HepG2 (cell line): ENCODE measurements at regions not wholly inside any gene's neighbourhood (a gene's known extent, or its start where the extent isn't known, plus 50 kb on each side); places are given as distances from the start of the nearest gene placed in this dataset.

Experiments used
- ATAC-seq: fragments of 200-7000 bp; cut with Tn5 transposase; 3 replicates; pipeline ENCODE4 v1.9.1; 2020; ENCODE audit warnings: mild to moderate bottlenecking, moderate library complexity
- BruUV-seq: library from RNA; stranded (reverse); fragments of 400-500 nt; replicated peaks from 2 replicates; lab custom pipeline; 2021; lab: Mats Ljungman, UMichigan
- CTCF ChIA-PET: fragments of 300-600 bp; formaldehyde crosslinking; extraction: SDS; loops from one replicate; lab custom pipeline; 2021; ENCODE audit warnings: low total read pairs, inconsistent platforms, low intra/inter-chr PET ratio; lab: Yijun Ruan, JAX
- POLR2A ChIA-PET: fragments of 350-600 bp; sonication (Branson Sonifier 250); formaldehyde crosslinking; loops from one replicate; lab custom pipeline; 2020; ENCODE audit warnings: antibody characterized with exemption, inconsistent platforms; lab: Yijun Ruan, JAX
- DNase-seq: peaks from one replicate; pipeline ENCODE4 v3.0.0-alpha.2; 2015; ENCODE audit warnings: low spot score
- FAIRE-seq: peaks from 3 replicates; lab custom pipeline; 2011; peaks lifted over from hg19 to GRCh38; lab: Jason Lieb, UNC
- H2AFZ ChIP-seq: one replicate; pipeline ENCODE4 v1.6.1; 2011; ENCODE audit warnings: low read length, inconsistent platforms
- H3K27ac ChIP-seq: fragments of 300-600 bp; 3 replicates; pipeline ENCODE4 v1.8.0; 2011; ENCODE audit warnings: mixed run types, mild to moderate bottlenecking, mixed read lengths, low read length, inconsistent platforms; ENCODE audit not compliant: insufficient read depth; ENCODE audit errors: extremely low read length
- H3K27me3 ChIP-seq, 2 experiments: fragments of 200-600 bp in 1 of 2; 2 replicates in 1 of 2; 3 replicates in 1 of 2; pipeline versions ENCODE4 v1.6.0 to v1.8.0; 2011; ENCODE audit warnings: low read length in 2 of 2, mild to moderate bottlenecking in 2 of 2, moderate library complexity in 2 of 2, inconsistent platforms in 1 of 2; ENCODE audit not compliant: insufficient read depth in 2 of 2, control insufficient read depth in 1 of 2
- H3K36me3 ChIP-seq, 2 experiments: fragments of 200-600 bp in 1 of 2; replicated peaks in 1 of 2; 2 replicates in 1 of 2; 3 replicates in 1 of 2; pipeline versions ENCODE4 v1.5.1 to v1.8.0; 2011; ENCODE audit warnings: low read length in 2 of 2, inconsistent platforms in 1 of 2; ENCODE audit not compliant: insufficient read depth in 2 of 2, control insufficient read depth in 1 of 2
- H3K4me1 ChIP-seq: 2 replicates; pipeline ENCODE4 v1.5.1; 2012; ENCODE audit warnings: low read length, inconsistent platforms; ENCODE audit not compliant: insufficient read depth
- H3K4me2 ChIP-seq: 2 replicates; pipeline ENCODE4 v1.6.0; 2011; ENCODE audit warnings: low read depth, low read length, inconsistent platforms
- H3K4me3 ChIP-seq, 3 experiments: fragments of 200-600 bp in 1 of 3; sonication (generic), shearing (Covaris generic) in 1 of 3; replicated peaks in 1 of 3; 2 replicates each; pipeline ENCODE4 v1.5.1; 2011 to 2016; ENCODE audit warnings: low read length in 3 of 3, inconsistent platforms in 2 of 3, low read depth in 2 of 3, mild to moderate bottlenecking in 2 of 3, control low read depth in 1 of 3, mixed read lengths in 1 of 3; ENCODE audit not compliant: insufficient read depth in 1 of 3
- H3K79me2 ChIP-seq: one replicate; pipeline ENCODE4 v1.6.1; 2011; ENCODE audit warnings: low read length, inconsistent platforms; ENCODE audit not compliant: insufficient read depth
- H3K9ac ChIP-seq: 2 replicates; pipeline ENCODE4 v1.6.0; 2011; ENCODE audit warnings: mild to moderate bottlenecking, low read depth, low read length, inconsistent platforms; ENCODE audit not compliant: insufficient read depth
- H3K9me3 ChIP-seq: 2 replicates; pipeline ENCODE4 v1.5.1; 2012; ENCODE audit warnings: mild to moderate bottlenecking, low read length
- H4K20me1 ChIP-seq: 2 replicates; pipeline ENCODE4 v1.6.0; 2011; ENCODE audit warnings: inconsistent platforms, mild to moderate bottlenecking, low read length, moderate library complexity; ENCODE audit not compliant: insufficient read depth
- CEBPG ChIP-seq: IDR thresholded peaks from 2 replicates; pipeline ENCODE4 v1.6.1; 2016
- FOXP1 ChIP-seq, 2 experiments: fragments of 450-650 bp in 1 of 2; IDR thresholded peaks; 2 replicates each; pipeline ENCODE4 v1.6.1; 2017 to 2018; ENCODE audit warnings: antibody characterized with exemption in 1 of 2
- TBP ChIP-seq: sonication (generic); formaldehyde crosslinking; IDR thresholded peaks from 2 replicates; pipeline ENCODE4 v1.5.0; 2020; ENCODE audit warnings: missing genetic modification reagents
- TBX2 ChIP-seq: sonication (generic); formaldehyde crosslinking; IDR thresholded peaks from 2 replicates; pipeline ENCODE4 v1.5.0; 2020; ENCODE audit warnings: missing genetic modification reagents, mild to moderate bottlenecking, borderline replicate concordance
- ZNF543 ChIP-seq: sonication (generic); formaldehyde crosslinking; IDR thresholded peaks from 2 replicates; pipeline ENCODE4 v1.4.0; 2020; ENCODE audit warnings: mild to moderate bottlenecking, missing genetic modification reagents
- ZNF549 ChIP-seq: sonication (generic); formaldehyde crosslinking; IDR thresholded peaks from 2 replicates; pipeline ENCODE4 v1.5.0; 2020; ENCODE audit warnings: missing genetic modification reagents
- ZNF878 ChIP-seq: sonication (generic); formaldehyde crosslinking; IDR thresholded peaks from 2 replicates; pipeline ENCODE4 v1.8.1; 2023; ENCODE audit warnings: mild to moderate bottlenecking, missing genetic modification reagents, moderate library complexity
- in situ Hi-C: cut with HindIII; loops from 2 replicates; pipeline ENCODE4 v1.10.0; 2017; ENCODE audit warnings: low pct_unique_long_range_greater_than_20kb; ENCODE audit not compliant: extremely low pct_ligation_motif_present
- intact Hi-C: fragments of 100-400 bp; cut with micrococcal nuclease; formaldehyde crosslinking; loops from one replicate; pipeline ENCODE4 v1.10.0; 2022; ENCODE audit not compliant: unreplicated experiment
- TF ChIP-seq, protein P1 (sequence below), 2 experiments: fragments of 450-650 bp in 1 of 2; sonication (generic) in 1 of 2; formaldehyde crosslinking; IDR thresholded peaks; 2 replicates each; pipeline versions ENCODE4 v1.5.0 to v1.8.0; 2020 to 2022; ENCODE audit warnings: mild to moderate bottlenecking in 1 of 2, missing genetic modification reagents in 1 of 2
- TF ChIP-seq, protein P2 (sequence below): sonication (generic); formaldehyde crosslinking; IDR thresholded peaks from 2 replicates; pipeline ENCODE4 v1.5.0; 2020; ENCODE audit warnings: missing genetic modification reagents

DNA sequence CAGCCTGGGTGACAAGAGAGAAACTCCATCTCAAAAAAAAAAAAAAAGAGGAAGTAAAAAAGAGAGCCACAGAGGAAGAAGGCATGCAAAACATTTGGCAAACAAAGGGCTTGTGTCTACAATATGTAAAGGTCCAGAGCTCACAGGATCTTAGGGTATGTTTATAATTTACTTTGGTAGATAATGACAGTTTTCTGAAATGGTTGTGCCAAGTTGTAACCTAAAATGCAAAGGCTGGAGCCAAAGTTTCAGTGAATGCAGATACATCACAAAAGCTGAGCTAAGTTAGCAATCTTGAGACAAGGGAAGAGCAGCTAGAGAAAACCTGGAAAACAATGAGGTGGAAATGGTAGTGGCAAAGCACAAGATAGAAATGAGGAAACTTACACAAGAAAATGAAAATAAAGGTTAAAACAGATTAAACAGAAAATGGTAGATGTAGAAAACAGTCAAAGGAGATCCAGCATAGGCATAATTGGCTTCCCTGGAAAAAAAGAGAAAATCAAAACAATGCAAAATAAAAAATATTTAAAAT, 77.5 kb upstream of the HK2 start (continued):
- TF ChIP-seq, protein P1, sequence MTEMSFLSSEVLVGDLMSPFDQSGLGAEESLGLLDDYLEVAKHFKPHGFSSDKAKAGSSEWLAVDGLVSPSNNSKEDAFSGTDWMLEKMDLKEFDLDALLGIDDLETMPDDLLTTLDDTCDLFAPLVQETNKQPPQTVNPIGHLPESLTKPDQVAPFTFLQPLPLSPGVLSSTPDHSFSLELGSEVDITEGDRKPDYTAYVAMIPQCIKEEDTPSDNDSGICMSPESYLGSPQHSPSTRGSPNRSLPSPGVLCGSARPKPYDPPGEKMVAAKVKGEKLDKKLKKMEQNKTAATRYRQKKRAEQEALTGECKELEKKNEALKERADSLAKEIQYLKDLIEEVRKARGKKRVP (CRISPR knock-in tag; IDR thresholded peaks at IDR 0.05): 0 out of 4 replicates have a peak, but pooled peaks of 1 of the 2 experiments have one; percentile 18
- TF ChIP-seq ZNF543 (CRISPR knock-in tag) (peak; percentile 44; the same call in 1 of the 2 replicates), ZNF878 (no peak; the same call in 1 of the 2 replicates), TBX2 (CRISPR knock-in tag) (peak; percentile 63; the same call in 1 of the 2 replicates), CEBPG (CRISPR knock-in tag) (peak; percentile 50), ZNF549 (CRISPR knock-in tag) (peak; percentile 21; the same call in 1 of the 2 replicates)
- TF ChIP-seq, protein P2, sequence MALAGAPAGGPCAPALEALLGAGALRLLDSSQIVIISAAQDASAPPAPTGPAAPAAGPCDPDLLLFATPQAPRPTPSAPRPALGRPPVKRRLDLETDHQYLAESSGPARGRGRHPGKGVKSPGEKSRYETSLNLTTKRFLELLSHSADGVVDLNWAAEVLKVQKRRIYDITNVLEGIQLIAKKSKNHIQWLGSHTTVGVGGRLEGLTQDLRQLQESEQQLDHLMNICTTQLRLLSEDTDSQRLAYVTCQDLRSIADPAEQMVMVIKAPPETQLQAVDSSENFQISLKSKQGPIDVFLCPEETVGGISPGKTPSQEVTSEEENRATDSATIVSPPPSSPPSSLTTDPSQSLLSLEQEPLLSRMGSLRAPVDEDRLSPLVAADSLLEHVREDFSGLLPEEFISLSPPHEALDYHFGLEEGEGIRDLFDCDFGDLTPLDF: no peak

DNA sequence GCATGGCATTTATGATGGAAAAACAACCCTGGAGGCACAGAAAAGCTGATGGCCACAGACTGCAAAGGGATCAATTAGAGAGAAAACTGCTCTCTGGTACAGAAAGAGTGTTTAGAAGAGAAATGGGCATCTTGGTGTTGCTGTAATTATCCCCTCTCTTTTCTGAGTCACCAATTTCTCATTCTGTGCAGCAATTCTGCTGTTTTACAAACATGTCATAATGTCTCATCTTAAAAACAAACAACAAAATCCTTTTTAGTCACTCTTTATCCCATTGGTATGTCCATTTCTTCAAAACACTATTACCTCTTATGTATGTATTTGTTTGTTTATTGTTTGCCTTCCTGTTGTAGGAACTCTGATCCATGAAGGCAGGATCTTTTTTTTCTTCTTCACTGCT, 73.9 kb upstream of the HK2 start:
- intact Hi-C loops: no loop called here
- BruUV-seq: no TSS peak

More for the DNA sequence above, 73.9 kb upstream of the HK2 start:
- TF ChIP-seq FOXP1 (IDR thresholded peaks at IDR 0.05) (no peak), FOXP1 (CRISPR knock-in tag; IDR thresholded peaks at IDR 0.05) (0 out of 2 replicates have a peak, but pooled peaks have one; percentile 10), TBP (CRISPR knock-in tag) (no peak)
- Histone ChIP-seq H3K79me2 (no peaks in the 10 kb centered on the region), H3K9me3 (peaks cover 29% of the 10 kb centered on the region), H3K27me3 (no peaks in the 10 kb centered on the region), H3K4me1 (peaks cover 82% of the 10 kb centered on the region), H4K20me1 (no peaks in the 10 kb centered on the region), H2AFZ (no peak overlapping the region), H3K4me2 (no peak overlapping the region), H3K9ac (no peak overlapping the region), H3K36me3 (no peaks in the 10 kb centered on the region), H3K4me3 (no peak overlapping the region), H3K27ac (no peak overlapping the region)
- FAIRE-seq (no peak), DNase-seq (no peak), ATAC-seq (no peak)
- in situ Hi-C loops: loop anchor here (5.0 kb wide), 2 partner anchors 77 to 112 kb away; no protein-coding TSS in a partner anchor
- ChIA-PET CTCF (no interaction called here), POLR2A (no interaction called here)
